SKM-1 treated with dmso at 0.1 percent for 144 hours (cell line): ENCODE measurements at regions not wholly inside any gene's neighbourhood (a gene's known extent, or its start where the extent isn't known, plus 50 kb on each side); places are given as distances from the start of the nearest gene placed in this dataset.
"Not testable (repeated sequence)": the region's sequence is repeated elsewhere in the genome, so short reads cannot be mapped to it uniquely, and the experiment has no call there.

Source experiments
- DNase-seq: peaks from one replicate; lab custom pipeline; 2025; ENCODE audit not compliant: unreplicated experiment; lab: John Stamatoyannopoulos, UW

DNA sequence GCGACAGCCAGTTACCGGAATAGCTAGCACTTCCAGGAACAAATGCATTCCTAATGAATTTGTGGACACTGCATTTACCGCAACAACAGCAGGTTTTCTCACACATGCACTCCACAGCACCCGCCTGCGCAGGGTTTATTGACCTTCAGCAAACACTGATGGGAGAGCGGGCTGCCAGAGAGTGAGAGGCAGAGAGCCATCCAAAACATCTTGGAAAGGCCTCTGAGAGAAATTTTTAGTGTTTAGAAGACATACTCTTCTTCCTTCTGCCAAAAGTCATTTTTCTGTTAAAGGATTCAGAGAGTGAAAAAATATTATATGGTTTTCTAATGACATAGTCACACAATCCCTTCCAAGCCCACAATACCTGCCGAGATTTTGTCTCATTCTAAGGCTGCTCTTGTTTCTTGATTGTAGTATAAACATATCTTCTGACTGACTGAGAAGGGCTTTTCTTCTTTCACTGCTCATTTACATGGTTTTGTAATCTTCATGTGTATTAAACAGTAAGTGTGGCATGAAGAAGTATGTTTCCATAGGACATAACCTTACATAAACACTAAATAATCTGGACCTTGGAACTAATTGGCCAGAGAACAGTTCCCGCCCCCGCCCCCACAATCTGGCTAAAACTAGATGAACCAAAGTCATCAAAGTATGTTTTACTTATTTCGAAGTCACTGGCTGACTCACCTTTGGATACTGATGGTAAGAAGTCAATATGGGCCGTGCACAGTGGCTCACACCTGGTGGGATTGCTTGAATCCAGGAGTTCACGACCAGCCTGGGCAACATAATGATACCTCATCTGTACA is 432.5 kb upstream of the MEF2C start:
- no peak for DNase-seq

DNA sequence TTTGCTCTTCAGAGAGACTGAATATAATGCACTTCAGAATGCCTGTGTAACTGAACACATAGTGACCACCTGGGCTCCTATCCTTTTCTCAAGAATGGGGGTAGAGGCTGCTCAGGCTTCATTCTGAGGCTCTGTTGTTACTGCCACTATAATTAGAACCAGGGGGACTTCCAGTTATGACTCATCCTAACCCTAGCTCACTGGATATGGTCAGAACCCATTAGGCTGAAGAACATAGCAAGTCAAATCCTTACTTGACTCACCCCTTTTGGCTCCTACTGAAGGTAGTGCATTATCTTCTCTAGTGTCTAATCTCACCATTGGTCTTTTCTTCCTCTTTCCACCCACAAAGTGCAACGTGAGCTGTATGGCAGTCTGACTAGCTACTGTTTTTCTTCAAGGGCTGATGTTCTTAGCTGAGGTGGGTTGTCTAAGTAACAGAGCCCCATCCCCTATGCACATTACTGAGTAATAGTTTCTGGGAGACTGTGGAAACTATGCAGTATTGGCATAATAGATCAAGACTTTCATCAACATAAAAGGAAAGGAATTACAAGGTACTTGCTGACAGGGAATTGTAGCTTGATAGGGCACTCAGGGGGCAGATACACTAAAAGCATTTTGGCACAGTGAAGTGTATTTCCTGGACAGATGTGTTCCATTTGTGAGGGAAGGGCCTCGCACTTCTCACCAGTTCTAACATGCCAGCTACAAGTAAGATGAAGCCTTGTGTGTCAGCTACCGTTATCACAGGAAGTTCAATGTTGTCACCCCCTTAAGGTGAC is 431.0 kb upstream of the MEF2C start:
- DNase-seq, result peak; percentile 12

DNA sequence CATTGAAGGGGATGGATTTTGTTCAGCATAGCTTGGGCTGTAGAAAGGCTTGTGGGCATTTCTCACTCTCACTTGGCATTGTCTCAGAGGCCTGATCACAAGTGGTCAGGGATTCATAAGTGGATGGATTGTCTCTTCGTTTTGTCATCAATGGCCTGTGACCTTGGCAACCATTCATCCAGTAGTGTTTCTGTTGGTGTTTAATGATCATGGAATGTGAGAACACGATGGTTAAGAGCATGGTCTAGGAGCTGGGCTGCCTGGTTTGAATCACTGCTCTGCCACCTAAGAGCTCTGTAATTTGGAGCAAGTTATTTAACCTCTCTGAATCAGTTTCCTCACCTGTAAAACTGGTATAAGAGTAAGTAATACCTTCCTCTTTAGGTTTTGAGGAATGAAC is 430.1 kb upstream of the MEF2C start:
- no peak for DNase-seq

DNA sequence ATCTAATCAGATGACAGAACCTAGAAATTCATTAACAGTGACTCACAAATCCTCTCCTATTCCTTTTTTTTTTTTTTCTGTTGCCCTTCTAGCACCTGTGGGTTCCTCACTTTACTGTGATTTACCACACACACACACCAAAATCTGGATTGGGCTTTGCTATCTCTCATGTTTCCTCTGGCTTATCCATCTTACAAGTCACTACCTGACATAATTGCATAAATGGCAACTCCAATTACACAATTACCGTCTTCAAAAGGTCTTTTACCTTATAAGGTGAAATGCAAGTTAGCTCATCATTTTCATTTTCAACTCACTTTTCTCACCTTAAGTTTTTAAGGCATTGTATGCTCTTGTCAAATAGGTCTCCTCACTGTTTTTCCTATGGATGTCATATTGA is 426.3 kb upstream of the MEF2C start:
- DNase-seq, result no peak

DNA sequence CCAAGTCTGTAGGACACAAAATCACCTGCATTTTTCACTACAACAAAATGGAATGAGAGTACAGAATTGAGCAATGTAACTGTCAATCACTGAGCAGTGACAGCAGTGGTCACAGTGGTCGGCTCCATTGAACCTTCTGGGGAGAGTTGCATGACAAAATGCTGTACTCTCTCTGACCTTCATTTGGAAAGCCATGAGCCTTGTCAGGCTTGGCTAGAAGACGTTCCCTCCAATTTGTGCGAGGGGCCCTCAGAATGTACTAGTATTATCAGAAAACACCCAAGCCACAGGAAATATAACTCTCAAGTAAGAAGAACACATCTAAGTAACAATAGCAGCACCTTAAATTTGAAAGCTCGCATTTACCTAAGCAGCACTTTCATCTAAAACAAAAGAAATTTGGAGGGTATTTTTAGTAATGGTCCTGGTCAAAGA is 425.6 kb upstream of the MEF2C start:
- no peak for DNase-seq

DNA sequence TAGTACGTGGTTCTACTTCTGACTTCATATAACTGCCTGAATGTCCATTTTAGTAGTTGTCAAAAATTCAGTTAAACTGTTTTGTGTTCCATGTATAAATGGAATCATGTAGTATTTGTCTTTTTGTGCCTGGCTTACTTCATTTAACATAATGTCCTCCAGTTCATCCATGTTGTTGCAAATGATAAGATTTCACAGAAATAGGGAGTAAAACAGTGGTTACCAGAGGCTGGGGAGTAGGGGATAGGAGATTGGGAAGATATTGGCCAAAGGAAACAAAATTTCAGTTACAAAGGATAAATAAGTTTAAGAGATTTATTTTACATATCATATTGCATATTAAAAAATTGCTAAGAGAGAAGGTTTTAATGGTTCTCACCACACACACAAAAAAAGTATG is 425.0 kb upstream of the MEF2C start:
- no peak for DNase-seq

DNA sequence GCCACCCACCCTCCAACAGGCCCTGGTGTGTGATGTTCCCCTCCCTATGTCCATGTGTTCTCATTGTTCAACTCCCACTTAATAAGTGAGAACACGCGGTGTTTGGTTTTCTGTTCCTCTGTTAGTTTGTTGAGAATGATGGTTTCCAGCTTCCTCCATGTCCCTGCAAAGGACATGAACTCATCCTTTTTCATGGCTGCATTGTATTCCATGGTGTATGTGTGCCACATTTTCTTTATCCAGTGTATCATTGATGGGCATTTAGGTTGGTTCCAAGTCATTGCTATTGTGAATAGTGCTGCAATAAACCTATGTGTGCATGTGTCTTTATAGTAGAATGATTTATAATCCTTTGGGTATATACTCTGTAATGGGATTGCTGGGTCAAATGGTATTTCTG is 424.2 kb upstream of the MEF2C start:
- DNase-seq, result not testable (repeated sequence)

DNA sequence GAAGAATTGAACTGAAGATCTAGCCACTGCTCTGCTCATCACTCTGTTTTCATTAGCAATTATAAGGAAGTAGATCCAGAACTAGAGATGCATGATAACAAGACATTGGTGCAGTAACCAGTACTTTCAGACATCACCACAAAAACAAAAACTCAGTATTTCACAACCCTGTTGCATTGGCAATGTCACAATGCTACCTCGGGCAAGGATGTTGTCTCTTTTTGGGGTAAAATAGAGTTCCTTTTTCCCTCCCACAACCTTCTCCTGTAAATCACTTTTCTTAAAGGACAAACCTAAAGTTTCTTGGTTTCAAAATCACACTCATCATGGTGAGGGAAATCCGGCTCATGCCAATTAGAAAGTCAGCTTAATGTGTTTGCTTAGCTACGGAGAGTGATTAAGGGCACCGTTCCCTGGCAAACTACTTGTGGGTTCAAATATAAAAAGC is 420.1 kb upstream of the MEF2C start:
- DNase-seq, result peak; percentile 89

DNA sequence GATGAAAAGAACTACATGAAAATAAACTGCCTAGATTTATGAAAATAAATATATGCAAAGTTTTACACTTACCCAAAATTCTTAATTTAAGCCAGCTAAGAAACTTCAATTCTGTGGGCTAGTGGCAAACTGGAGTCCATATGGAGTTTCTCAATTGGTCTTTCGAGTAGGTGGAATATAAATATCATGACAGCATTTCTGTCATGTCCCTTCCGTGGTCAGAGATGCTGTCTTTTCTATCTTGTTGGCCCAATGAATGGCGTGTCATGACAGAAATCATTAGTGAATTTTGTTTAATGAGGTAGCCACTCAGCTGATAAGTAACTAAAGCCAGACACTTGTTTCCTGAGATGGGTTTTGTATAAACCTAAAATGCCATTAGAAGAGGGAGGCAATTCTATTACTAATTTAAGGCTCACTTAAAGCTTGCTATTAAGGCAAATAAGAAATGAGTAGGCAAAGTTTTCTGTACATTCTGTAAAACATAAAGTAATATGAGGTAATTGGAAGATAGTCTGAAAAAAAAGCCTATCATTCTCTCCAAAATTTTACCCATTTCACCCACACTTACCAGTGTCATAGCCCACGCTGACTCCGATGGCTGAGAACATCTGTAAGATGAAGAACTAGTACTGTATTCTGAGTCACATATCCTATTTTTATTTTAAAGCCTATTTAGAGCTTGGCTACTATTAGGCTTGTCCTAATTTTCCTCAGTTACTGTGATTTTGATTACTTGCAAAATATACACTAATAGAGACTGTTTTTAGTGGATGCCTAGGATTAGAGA is 419.3 kb upstream of the MEF2C start:
- DNase-seq, result no peak

DNA sequence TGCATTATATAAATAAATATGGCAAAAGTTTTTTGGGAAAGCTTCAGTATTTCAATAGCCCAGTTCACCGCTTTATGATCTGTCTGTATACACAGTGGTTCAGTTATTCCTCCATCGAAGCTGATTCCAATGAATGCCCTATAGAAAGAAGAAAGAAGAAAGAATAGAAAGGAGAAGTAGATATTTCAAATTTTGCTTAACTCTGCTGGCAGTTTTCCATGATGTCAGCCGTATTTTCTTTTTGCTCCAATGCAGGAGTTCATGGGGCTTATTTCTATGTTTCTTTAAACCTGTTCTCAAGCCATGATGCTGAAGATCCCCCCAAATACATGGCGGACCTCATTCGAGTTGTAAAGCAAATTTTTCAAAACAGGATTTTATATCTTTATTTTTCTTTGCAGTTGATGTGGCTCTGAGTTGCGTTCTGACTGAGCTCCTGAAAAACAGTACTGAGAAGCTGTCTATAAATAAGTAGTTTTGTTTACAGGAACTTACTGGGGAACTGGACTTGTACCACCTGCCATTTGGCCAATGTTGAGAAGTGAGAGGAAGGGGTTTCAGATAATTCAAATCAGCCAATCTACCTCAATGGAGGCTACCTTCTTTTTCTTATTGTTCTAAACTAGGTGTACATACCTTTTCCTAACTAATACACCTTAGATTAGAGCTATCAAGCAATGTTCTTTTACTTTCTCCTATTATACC is 418.5 kb upstream of the MEF2C start:
- no peak for DNase-seq

DNA sequence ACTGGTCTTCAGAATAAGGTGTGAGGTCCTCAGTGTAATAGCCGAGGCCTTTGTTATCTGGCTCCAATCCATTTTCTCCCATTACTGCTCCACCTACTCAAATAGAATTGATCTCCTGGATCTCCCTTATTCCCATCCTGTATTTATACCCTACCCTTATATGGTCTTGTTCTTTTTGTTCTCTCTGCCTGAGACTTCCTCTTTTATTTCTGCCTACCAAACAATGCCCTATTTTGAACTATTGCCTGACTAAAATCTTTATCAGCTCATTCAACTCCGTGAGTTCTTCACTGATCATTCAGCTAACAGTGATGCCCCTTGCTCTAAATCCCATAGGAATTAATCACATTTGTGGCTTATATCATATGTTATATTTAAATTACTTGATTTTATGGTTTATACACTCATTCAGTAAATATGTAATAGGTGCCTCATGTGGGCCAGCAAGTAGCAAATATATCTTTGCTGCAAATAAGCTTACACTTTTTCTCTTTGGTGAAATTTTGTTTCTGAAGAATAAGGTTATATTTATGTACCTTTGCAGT is 417.5 kb upstream of the MEF2C start:
- DNase-seq, result peak; percentile 11

DNA sequence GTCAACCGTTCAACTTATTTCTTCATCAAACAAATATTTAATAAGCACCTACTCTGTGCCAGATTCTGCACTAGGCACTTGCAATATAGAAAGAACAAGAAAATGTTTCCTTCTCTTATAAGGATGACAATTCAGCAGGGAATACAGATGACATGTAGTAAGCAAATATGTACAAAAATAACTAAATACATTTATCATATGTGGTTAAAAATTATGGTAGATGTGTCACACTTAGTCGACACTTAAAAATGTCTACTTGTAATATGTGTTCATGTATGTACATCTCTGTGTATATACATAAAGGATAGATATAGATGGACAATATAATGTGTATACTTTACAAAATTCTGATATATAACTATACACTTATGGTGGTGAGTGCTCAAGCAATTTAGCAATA is 417.0 kb upstream of the MEF2C start:
- DNase-seq, result no peak

DNA sequence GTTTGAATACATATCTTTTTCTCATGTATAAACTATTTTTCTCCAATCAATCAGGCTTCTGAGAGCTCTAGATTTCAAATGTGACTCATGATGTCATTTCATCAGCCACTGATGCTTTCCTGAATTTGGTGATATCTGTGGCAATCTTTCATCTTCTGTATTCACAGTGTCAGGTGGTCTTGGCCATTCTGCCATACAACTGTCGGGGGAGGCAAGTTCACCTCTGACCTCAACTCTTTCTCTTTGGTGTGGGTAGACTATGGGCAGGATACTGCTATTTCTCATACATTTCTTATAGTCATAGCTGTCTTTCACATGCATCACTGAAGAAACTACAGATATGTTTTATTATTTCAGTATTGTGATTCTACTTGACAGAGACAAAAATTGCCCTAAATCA is 414.1 kb upstream of the MEF2C start:
- DNase-seq, result no peak

DNA sequence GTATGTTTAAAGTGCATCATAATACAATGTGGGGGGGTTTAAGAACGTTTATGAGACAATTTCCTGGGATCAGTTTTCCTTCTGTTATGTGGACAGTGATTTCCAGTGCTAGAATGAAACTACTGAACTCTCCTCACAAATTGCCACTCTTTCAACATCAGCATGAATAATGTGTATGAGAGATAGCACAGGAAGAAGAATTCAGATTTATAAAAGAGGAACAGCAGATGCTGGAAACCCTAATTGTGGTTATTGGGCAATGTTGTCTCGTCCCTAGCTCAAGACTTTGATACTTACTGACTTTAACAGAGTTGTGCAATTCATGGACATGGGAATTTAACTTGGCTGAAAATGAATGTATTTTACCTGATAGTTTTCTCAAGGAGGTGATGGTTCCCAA is 410.8 kb upstream of the MEF2C start:
- peak; percentile 97 for DNase-seq

DNA sequence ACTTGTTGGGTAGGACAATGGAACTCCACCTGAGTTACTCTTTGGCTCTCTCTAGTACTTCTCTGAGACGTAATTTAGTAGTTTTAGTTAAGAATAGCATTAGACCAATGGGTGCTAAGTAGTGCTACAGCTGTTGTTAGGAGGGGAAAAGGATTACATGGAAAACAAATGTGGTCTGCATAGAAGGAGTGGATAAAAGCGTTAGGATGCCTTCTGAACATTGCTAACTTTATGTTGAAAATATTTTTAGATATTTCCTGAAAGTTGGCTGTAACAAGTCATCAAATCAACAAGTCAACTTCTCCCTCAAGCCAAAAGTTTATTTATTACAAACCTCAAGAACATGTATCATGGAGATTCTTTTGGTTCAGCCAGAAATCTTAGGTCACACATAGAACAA is 409.5 kb upstream of the MEF2C start:
- DNase-seq, result no peak

DNA sequence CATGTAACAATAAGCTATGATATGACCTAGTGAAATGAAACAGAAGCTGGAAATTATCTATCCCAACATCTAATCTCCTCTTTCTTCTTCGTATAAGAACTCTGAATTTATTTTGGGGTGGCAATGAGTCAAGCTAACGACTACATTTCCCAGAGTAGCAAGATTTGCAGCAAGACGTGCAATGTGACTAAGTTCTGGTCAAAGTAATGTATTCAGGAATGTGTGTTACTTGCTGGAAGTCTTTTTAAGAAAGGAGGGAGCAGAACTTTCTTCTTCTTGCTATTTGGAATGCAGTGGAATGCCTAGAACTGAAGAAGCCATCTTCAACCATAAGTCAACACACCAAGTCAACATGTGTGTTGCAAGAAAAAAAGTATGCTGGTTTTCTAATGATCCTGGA is 406.6 kb upstream of the MEF2C start:
- DNase-seq, result no peak

DNA sequence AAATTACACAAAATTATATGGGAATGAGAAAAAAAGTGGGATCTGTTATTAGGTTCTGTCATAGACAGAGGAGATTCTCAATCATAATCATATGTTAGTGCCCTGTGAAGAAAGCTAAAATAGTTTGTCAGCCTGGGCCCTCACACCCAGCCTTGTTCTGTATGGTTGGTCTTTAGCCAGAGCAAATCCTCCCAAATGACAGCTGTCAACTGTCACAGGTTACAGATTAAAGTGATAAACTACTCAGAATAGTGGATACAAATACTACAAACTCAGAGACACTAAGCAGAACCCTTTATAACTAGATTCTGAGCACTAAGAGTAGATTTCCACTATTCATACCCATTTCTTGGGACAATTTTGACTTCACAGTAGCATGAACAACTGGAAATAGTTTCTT is 405.0 kb upstream of the MEF2C start:
- DNase-seq, result no peak

DNA sequence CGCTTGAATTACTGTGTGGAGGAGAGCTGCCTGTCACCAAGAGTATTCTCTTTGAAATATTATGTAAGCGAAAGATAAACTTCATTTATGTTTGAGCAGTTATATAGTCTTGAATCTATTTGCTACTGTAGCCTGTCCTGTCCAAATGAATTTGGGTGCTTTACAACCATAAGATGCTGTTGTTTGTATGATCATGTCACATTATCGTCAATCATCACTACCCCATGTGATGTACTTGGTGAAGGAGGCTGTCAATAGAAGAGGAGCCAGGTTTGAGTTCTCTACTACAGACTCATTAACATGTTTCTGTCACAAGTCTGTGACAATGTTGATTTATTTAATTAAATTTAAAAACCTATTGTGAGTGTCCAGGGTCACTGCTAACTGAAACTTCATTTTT is 403.3 kb upstream of the MEF2C start:
- no peak for DNase-seq

DNA sequence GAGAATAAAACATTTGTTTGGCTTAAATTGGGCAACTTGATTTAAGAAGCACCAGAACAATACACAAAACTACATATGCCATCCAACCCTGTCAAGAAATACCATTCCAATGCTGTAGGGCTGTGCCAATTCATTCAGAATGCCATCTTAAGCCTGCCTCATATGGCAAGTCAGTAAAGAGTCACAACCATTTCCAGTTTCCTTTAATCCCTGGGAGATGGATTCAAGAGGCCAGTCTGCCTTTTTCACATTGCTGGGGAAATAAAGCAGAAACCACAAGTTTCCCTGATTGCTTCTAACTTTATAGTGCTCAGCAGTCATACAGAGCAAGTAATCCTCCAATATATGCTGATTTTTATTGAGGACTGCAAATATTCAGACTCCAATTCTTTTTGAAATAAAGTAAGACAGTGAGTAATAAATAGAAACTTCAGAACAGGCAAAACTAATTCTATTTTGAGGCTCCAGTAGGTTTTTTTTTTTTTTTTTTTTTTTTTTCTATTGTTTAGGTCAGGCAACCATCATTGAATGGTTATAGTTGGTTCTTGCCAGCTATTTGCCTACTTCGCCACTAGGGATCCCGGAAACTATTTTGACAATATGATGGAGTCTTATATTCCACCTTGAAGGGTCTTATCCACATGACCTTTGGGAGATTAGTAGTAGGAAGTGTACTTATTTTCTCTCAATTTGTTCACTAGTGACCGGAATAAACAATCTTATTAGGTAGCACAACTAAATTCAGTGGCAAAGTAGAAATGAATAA is 400.9 kb upstream of the MEF2C start:
- no peak for DNase-seq
